WI38 (cell line): ENCODE measurements at regions not wholly inside any gene's neighbourhood (a gene's known extent, or its start where the extent isn't known, plus 50 kb on each side); places are given as distances from the start of the nearest gene placed in this dataset.

Source experiments
- H3K4me3 ChIP-seq: 2 replicates; pipeline ENCODE4 v1.5.1; 2011; ENCODE audit warnings: low read depth, mild to moderate bottlenecking, control low read depth, low read length
- TF ChIP-seq, protein P1 (sequence below): IDR thresholded peaks from 2 replicates; pipeline ENCODE4 v1.5.1; 2012; ENCODE audit warnings: low read depth, mild to moderate bottlenecking, control low read depth, low read length

DNA sequence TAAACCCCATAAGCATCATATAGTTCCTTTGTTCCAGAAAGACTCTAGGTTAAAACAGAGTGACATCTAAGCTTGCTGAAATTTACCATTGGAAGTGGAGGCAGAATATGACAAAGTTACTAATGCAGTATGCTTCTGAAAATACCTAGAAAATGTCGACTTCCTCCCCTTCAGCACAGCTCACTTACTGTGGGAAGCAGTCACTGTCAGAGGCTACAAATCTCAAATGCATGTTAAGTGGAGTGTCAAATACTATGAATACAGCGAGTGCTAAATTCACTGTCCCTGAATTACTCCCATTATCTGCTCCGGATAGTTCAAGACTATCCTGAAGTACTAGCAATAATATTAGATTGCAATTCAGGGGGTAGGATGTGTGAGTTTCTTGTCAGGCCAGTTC, 1454.6 kb downstream of the AACS start:
- TF ChIP-seq, protein P1, sequence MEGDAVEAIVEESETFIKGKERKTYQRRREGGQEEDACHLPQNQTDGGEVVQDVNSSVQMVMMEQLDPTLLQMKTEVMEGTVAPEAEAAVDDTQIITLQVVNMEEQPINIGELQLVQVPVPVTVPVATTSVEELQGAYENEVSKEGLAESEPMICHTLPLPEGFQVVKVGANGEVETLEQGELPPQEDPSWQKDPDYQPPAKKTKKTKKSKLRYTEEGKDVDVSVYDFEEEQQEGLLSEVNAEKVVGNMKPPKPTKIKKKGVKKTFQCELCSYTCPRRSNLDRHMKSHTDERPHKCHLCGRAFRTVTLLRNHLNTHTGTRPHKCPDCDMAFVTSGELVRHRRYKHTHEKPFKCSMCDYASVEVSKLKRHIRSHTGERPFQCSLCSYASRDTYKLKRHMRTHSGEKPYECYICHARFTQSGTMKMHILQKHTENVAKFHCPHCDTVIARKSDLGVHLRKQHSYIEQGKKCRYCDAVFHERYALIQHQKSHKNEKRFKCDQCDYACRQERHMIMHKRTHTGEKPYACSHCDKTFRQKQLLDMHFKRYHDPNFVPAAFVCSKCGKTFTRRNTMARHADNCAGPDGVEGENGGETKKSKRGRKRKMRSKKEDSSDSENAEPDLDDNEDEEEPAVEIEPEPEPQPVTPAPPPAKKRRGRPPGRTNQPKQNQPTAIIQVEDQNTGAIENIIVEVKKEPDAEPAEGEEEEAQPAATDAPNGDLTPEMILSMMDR = no peak
- no peak overlapping the region for H3K4me3 ChIP-seq

DNA sequence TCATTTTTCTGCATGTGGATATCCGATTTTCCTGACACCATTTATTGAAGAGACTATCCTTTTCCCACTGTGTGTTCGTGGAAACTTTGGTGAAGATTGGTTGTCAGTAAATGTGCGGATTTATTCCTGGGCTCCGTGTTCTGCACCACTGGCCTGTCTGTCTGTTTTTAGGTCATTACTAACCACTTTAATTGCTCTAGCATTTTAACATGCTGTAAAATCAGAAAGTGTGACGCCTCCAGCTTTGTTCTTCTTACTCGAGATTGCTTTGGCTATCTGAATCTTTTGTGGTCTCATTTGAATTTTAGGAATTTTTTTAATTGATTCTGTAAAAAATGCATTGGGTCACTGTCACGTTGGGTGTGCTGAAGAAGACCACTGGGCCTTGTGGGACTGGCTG, 1458.7 kb downstream of the AACS start:
- H3K4me3 ChIP-seq = no peak overlapping the region
- TF ChIP-seq, protein P1 = no peak

DNA sequence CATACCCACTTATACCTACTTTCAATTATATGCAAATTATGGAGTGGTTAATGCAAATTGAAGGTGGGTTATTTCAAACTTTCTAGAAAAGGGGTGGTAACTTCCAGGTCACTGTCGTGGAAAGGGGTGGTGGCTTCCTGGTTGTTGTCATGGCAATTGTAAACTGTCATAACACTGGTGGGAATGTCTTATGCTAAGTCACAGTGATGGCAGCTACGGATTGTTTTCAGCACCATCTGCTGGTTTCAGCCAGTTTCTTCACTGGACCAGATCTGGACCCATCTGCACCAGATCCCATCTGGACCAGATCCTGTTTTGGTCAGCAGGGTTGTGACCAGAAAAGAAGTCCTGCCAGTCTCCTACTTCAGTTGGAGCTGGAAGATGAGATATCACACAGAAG, 1469.3 kb downstream of the AACS start:
- no peak overlapping the region for H3K4me3 ChIP-seq
- TF ChIP-seq, protein P1 = no peak

DNA sequence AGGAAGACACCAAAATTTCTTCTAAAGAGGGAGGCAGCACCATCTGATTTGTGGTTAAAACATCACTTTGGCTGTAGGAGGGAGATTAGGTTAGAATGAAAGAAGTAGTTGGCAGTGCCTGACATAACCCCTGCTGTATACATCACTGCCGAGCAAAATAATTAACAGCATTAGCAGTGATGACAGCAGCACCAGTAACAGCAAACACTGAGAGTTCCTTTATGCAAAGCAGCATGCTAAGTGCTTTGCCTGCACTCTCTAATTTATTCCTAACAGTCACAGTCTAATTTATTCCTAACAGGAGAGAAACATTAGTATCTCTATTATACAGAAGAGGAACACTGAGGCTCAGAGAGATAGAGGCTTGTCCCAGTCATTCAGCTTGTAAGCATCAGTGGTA, 1469.7 kb downstream of the AACS start:
- H3K4me3 ChIP-seq = no peak overlapping the region
- TF ChIP-seq, protein P1 = no peak

DNA sequence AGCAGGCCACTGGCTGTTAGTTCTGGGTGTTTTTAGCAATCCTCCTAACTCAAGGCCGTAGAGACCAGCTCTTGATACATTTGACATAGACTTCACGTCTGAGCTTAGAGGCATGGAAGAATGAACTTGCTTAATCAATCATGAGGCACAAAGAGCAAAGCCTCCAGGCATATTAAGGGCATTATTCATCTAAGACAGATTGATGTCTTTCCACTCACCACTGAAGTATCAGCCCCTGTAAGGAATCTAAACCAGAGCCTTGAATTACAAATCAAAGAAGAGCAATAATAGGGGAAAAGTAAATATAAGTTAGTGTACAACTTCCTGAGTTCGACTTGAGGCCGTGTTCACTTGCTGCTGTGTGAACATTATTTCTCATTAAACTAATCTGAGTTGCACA, 1470.7 kb downstream of the AACS start:
- TF ChIP-seq, protein P1 = no peak
- no peak overlapping the region for H3K4me3 ChIP-seq

DNA sequence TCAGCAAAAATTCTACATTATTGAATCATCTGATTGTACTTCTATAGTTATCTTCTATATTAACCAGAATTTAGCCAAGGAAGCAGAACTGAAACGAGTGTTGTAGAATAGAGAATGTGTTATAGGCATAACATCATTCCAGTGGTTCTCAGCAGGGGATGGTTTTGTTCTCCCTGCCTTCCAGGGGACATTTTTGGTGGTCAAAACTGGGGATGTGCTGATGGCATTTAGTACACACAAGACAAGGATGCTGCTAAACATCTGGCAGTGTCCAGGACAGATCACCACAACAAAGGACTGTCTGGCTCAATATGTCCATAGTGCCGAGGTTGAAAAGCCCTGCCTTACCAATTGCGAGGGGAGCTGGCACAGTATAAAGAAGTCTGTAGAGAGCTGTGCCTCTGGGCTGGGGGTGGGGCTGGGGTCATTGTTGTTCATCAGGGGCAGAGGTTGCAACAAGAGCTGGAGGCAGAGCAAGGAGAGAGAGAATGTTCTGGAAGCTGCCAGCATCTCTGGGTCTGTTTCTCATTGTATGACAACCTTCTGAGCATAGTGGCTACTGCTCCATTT, 1472.8 kb downstream of the AACS start:
- TF ChIP-seq, protein P1 = no peak
- no peak overlapping the region for H3K4me3 ChIP-seq

DNA sequence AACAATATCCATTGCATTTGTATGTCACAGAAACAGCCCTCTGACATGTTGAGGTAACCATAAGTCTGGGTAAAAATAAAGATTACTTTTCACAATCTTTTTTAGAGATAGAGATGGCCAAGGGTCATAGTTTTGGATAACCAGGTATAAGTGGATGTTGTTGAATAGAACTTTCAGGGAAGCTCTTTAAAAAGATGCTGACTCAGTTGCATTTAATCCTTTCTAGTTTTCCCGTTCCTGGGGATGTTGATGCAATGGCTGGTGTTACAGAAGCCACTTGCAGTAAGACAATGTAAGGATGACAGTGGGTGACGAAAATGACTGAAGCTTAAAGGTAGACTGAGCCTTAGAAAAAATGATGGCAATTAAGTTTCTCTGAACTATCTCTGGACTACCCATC, 1473.7 kb downstream of the AACS start:
- TF ChIP-seq, protein P1 = no peak
- H3K4me3 ChIP-seq = no peak overlapping the region
